ENCODE measurements at regions not wholly inside any gene's neighbourhood (a gene's known extent, or its start where the extent isn't known, plus 50 kb on each side); places are given as distances from the start of the nearest gene placed in this dataset.
"Not testable (repeated sequence)": the region's sequence is repeated elsewhere in the genome, so short reads cannot be mapped to it uniquely, and the experiment has no call there.

DNA sequence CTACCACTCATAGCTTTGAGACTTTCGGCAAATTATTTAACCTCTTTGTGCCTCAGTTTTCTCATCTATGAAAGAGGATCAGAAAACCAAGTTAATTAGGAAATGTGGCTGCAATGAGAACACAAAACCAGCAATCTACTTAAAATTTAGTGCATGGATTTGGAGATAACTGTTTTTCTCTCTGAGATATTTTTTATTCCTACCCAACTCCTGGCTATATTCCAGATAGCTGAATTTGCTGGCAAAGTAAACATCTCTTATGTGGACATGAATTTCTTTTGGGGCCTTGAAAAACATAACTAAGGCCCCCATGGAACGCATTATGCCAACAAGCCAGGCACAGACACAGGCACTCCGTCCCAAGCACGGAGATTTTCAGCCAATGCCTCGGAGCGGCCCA, 53.4 kb upstream of the FOXN3 start:
- no peak for DNase-seq (ENCODE audit: extremely low read depth in 1 of 2, low read depth in 1 of 2)

DNA sequence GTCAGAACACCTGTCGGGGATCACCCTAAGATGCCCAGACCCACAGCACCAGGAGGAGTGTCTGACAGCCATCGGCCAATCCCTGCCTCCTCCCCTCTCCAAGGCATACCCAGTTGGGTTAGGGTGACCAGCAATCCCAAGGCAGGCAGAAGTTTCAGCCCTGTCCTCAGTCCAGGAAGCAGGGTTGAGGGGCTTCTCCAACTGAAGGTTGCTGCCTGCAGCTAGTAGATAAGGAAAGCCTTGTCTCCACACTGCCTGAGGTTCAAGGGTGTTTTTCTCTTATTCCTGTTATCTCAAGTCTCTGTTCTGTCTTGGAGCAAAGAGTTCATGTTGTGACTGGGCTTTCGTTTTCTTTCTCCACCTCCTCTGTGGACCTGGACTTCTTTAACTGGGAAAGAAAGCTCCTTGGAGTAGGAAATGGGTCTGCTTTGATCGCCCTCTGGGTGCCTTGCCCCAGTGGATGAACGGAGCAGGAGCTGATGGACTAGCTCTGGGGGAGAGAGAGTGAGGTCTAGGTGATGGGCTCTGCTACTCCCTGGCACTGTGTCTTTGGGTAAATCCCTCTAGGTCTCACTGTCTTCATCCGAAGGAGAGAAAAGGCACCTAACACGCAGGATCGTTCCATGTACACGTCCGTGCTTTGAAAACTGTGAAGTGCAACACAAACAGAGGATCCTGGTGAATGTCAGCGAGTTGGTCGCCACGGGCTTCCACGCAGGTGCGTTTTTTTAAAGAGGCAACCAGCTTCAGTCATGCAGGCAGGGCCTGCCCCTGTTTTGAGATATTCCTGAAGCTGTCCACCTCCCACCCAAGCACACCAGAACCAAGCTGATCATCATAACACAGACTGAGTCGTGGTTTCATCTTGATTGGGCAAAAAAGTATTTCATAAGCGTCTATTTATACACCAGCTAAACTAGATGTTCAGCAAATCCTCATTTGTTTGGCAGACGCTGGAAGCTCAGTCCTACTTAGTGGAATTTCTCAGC, 52.5 kb upstream of the FOXN3 start:
- DNase-seq (ENCODE audit: extremely low read depth in 1 of 2, low read depth in 1 of 2), result no peak

DNA sequence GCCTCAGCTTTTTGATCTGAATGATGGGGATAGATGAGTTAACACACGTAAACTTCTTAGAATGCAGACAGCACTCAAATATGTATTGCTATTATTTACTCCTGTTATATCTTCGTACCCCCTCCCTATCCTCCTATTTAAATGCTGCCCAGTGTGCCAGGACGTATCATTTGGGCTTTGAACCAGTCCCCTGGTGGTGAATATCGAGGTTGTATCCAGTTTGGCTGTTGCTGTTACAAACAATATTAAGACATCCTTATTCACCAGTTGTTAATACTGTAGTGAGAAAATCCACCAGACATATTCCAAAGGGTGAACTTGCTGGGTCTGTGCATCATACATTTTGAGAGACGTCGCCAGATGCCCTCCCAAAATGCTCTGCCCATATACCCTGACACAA, 51.5 kb upstream of the FOXN3 start:
- DNase-seq (ENCODE audit: extremely low read depth in 1 of 2, low read depth in 1 of 2), result no peak

DNA sequence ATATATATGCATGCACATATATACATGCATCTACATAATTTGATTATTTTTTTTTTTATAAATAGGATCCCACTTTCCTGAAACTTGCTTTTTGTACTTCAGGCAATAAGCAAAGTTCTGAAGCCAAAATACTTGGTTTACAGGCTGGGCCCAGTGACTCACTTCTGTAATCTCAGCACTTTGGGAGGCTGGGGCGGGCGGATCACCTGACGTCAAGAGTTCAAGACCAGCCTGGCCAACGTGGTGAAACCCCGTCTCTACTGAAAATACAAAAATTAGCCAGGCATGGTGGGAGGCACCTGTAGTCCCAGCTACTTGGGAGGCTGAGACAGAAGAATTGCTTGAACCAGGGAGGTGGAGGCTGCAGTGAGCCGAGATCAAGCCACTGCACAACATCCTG, 51.0 kb upstream of the FOXN3 start:
- not testable (repeated sequence) for DNase-seq (ENCODE audit: extremely low read depth in 1 of 2, low read depth in 1 of 2)

DNA sequence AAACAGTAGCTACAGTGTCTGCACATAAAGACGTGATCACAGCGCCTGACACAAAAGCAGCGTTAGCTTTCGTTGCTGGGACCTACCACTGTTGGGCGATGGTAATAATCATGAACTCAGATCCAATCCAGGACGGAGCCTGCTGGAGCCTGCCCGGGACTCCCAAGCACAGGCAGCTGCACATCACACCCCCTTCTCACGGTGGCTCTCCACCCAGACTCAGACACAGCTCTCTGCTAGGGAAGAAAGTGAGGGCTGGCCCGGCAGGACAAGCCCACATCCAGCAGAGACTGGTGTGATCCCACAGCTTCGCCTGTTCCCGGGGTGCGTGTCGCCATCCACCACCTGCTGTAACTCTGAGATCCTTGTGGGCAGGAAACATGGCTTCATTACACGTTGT, 49.9 kb upstream of the FOXN3 start:
- no peak for DNase-seq (ENCODE audit: extremely low read depth in 1 of 2, low read depth in 1 of 2)

Measured in activated CD8-positive, alpha-beta memory T cell treated with anti-CD3 and anti-CD28 coated beads for 1 hour (primary cell).